ENCODE measurements at regions not wholly inside any gene's neighbourhood (a gene's known extent, or its start where the extent isn't known, plus 50 kb on each side); places are given as distances from the start of the nearest gene placed in this dataset.

DNA sequence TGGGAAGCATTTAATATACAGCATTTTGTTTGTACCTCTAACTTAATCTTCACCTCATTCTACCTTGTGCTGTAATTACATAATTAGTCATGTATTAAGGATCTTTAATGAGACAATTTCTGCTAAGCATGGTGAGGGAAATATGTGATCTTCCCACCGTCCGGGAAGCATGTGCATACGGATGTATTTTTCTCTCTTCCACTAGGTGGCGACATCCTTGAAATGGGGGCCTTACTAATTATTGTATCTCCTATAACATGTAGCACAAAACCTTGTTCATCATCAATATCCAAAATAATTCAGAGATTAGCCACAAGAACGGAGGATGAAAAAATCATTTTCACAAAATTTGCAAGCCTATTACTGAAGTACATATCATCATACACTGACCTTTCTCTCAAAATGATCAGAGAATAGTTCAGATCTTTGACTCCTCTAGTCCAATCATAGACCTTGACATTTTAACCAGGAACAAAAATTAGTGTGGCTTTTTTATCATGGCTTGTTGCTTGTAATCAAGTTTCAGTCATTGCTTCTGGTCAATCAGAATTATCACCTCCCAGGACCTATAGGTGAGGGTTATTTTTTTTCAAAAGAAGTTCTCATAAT, 148.9 kb upstream of the GBE1 start:
- Histone ChIP-seq H3K9me3 (ENCODE audit: control insufficient read depth, low read length) (peaks cover 2% of the 10 kb centered on the region), H3K27ac (no peak overlapping the region), H3K4me1 (no peaks in the 10 kb centered on the region), H3K27me3 (ENCODE audit: control insufficient read depth, insufficient read depth, low read length) (no peaks in the 10 kb centered on the region), H3K9ac (no peak overlapping the region), H2AFZ (no peak overlapping the region), H3K36me3 (ENCODE audit: control insufficient read depth, insufficient read depth, low read length) (no peaks in the 10 kb centered on the region), H3K4me2 (ENCODE audit: low read length) (no peak overlapping the region), H3K4me3 (ENCODE audit: low read depth, low read length) (no peak overlapping the region), H3K79me2 (no peaks in the 10 kb centered on the region)
- TF ChIP-seq, protein P1, sequence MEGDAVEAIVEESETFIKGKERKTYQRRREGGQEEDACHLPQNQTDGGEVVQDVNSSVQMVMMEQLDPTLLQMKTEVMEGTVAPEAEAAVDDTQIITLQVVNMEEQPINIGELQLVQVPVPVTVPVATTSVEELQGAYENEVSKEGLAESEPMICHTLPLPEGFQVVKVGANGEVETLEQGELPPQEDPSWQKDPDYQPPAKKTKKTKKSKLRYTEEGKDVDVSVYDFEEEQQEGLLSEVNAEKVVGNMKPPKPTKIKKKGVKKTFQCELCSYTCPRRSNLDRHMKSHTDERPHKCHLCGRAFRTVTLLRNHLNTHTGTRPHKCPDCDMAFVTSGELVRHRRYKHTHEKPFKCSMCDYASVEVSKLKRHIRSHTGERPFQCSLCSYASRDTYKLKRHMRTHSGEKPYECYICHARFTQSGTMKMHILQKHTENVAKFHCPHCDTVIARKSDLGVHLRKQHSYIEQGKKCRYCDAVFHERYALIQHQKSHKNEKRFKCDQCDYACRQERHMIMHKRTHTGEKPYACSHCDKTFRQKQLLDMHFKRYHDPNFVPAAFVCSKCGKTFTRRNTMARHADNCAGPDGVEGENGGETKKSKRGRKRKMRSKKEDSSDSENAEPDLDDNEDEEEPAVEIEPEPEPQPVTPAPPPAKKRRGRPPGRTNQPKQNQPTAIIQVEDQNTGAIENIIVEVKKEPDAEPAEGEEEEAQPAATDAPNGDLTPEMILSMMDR (IDR thresholded peaks at IDR 0.05): peak; percentile 54

DNA sequence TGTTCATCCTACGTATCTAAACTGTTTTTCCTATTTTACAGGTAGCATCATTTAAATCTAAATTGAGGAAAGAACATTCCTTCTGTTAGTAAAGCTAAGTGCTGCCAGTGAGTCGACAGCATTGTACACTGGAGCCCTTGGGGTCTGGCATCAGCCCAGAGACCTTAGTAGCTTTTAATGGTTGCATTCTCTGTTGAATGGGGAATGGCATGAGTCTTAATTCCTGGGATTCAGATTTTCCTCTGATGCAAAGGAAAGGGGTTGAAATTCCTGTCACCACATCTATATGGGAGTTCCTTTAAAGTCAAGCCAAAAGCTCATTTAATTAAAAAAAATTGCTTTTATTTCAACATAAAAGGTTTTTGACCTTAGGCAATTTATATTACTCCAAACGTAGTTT, 148.4 kb upstream of the GBE1 start:
- Histone ChIP-seq H3K9me3 (ENCODE audit: control insufficient read depth, low read length) (peaks cover 2% of the 10 kb centered on the region), H3K4me2 (ENCODE audit: low read length) (no peak overlapping the region), H3K4me3 (ENCODE audit: low read depth, low read length) (no peak overlapping the region), H3K27ac (no peak overlapping the region), H3K4me1 (no peaks in the 10 kb centered on the region), H3K27me3 (ENCODE audit: control insufficient read depth, insufficient read depth, low read length) (no peaks in the 10 kb centered on the region), H2AFZ (no peak overlapping the region), H3K9ac (no peak overlapping the region), H3K36me3 (ENCODE audit: control insufficient read depth, insufficient read depth, low read length) (no peaks in the 10 kb centered on the region), H3K79me2 (no peaks in the 10 kb centered on the region)
- TF ChIP-seq, protein P1 (IDR thresholded peaks at IDR 0.05): no peak

DNA sequence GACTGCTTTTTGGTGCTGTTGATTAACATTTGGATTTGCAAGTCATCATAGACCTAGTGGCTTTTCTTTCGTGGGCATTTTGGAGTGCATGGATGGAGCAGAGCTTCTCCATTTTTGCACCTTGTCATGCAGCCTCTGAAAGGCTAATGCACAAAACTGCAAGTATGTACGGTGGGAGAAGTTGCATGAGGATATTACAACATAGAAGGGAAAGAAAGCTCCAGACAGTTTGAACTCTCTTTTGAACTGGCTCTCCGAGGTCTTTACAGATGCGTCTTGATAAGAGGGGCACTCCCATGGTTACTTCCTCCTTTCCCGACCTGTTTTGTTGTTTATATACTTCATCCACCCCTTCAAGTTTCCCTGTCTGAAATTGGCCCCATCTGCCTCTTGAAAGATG, 147.1 kb upstream of the GBE1 start:
- no peak overlapping the region for H3K4me2 ChIP-seq (ENCODE audit: low read length)
- H3K4me3 ChIP-seq (ENCODE audit: low read depth, low read length): no peak overlapping the region
- no peak overlapping the region for H3K27ac ChIP-seq
- H3K4me1 ChIP-seq: no peaks in the 10 kb centered on the region
- no peaks in the 10 kb centered on the region for H3K27me3 ChIP-seq (ENCODE audit: control insufficient read depth, insufficient read depth, low read length)
- no peak overlapping the region for H2AFZ ChIP-seq
- no peaks in the 10 kb centered on the region for H3K79me2 ChIP-seq
- no peaks in the 10 kb centered on the region for H3K36me3 ChIP-seq (ENCODE audit: control insufficient read depth, insufficient read depth, low read length)
- H3K9me3 ChIP-seq (ENCODE audit: control insufficient read depth, low read length): peaks cover 2% of the 10 kb centered on the region
- no peak overlapping the region for H3K9ac ChIP-seq
- TF ChIP-seq, protein P1 (IDR thresholded peaks at IDR 0.05): no peak

DNA sequence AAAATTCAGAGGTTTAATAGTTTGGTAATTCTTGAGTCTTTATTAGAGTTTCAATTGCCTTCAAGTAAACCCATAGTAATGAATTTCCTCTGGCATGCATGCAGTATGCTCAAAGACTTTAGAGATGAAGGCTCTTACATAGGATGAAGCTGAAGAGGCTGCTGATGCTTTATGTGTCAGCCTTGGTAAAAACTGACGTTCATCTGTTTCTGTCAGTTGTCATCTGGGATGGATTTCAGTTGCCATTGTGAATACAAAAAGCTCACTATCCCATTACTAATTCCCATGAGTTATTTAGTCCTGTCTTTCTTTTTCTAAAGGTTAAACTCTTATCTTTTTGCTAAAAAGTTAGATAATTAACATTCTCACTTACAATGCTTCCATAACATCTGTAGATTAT, 136.9 kb upstream of the GBE1 start:
- TF ChIP-seq, protein P1 (IDR thresholded peaks at IDR 0.05): no peak
- H3K4me1 ChIP-seq: no peaks in the 10 kb centered on the region
- no peaks in the 10 kb centered on the region for H3K36me3 ChIP-seq (ENCODE audit: control insufficient read depth, insufficient read depth, low read length)
- H3K9me3 ChIP-seq (ENCODE audit: control insufficient read depth, low read length): no peaks in the 10 kb centered on the region
- H3K27ac ChIP-seq: no peak overlapping the region
- H3K9ac ChIP-seq: no peak overlapping the region
- H3K79me2 ChIP-seq: no peaks in the 10 kb centered on the region
- no peak overlapping the region for H3K4me2 ChIP-seq (ENCODE audit: low read length)
- no peak overlapping the region for H2AFZ ChIP-seq
- no peak overlapping the region for H3K4me3 ChIP-seq (ENCODE audit: low read depth, low read length)
- no peaks in the 10 kb centered on the region for H3K27me3 ChIP-seq (ENCODE audit: control insufficient read depth, insufficient read depth, low read length)

DNA sequence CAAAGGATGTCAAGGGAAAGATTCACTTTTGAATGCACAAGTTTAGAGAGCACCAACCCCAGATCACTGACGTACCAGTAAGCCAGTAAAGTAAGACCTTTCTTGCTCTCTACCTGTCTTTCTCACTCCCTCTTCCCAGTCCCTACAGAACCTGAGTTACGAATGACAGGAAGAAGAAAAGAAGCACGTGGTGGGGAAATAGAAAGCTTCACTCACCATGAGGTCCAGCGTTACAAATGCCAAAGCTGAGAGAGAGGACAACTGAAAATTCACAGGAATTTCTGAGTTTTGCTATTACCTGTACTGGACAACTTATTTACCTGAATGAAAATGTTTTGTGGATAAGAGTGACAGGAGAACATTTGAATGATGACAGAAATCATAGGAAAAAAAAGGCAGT, 133.2 kb upstream of the GBE1 start:
- no peak overlapping the region for H3K27ac ChIP-seq
- H2AFZ ChIP-seq: no peak overlapping the region
- no peak overlapping the region for H3K9ac ChIP-seq
- H3K4me3 ChIP-seq (ENCODE audit: low read depth, low read length): no peak overlapping the region
- no peaks in the 10 kb centered on the region for H3K27me3 ChIP-seq (ENCODE audit: control insufficient read depth, insufficient read depth, low read length)
- H3K79me2 ChIP-seq: no peaks in the 10 kb centered on the region
- H3K9me3 ChIP-seq (ENCODE audit: control insufficient read depth, low read length): no peaks in the 10 kb centered on the region
- H3K36me3 ChIP-seq (ENCODE audit: control insufficient read depth, insufficient read depth, low read length): no peaks in the 10 kb centered on the region
- H3K4me2 ChIP-seq (ENCODE audit: low read length): no peak overlapping the region
- TF ChIP-seq, protein P1 (IDR thresholded peaks at IDR 0.05): no peak
- H3K4me1 ChIP-seq: no peaks in the 10 kb centered on the region
